CD4-positive, alpha-beta T cell treated with Interleukin-17A for 1 hour (primary cell): ENCODE measurements at regions not wholly inside any gene's neighbourhood (a gene's known extent, or its start where the extent isn't known, plus 50 kb on each side); places are given as distances from the start of the nearest gene placed in this dataset.

ENCODE experiments used
- DNase-seq: peaks from one replicate; pipeline ENCODE4 v3.0.0-alpha.2; 2020

- DNase-seq: no peak
These were observed 302.8 kb downstream of the EFNB2 start for GRCh38 chr13:106232681-106233080.

- DNase-seq: no peak
These were observed 305.0 kb downstream of the EFNB2 start for GRCh38 chr13:106230450-106230849.

- DNase-seq: no peak
These were observed 310.3 kb downstream of the EFNB2 start for GRCh38 chr13:106225126-106225525.

DNA sequence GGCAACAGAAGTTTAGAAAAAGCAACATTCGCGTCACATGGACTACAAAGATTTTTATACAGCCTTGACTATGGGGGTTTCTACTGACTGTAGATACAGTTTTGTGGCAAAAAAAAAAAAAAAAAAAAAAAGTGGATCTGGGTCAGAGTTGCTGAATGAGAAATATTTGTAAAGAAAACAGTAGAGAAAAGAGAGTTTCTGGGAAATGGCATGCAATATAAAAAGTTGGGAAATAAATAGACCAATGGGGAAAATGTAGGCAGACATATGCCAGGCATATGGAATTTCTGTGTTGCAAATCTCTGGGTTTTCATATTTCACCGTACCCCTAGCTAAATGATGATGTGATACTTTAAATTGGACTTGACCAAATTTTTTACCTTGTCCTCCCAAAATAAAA lies 315.3 kb downstream of the EFNB2 start:
- DNase-seq: no peak

DNA sequence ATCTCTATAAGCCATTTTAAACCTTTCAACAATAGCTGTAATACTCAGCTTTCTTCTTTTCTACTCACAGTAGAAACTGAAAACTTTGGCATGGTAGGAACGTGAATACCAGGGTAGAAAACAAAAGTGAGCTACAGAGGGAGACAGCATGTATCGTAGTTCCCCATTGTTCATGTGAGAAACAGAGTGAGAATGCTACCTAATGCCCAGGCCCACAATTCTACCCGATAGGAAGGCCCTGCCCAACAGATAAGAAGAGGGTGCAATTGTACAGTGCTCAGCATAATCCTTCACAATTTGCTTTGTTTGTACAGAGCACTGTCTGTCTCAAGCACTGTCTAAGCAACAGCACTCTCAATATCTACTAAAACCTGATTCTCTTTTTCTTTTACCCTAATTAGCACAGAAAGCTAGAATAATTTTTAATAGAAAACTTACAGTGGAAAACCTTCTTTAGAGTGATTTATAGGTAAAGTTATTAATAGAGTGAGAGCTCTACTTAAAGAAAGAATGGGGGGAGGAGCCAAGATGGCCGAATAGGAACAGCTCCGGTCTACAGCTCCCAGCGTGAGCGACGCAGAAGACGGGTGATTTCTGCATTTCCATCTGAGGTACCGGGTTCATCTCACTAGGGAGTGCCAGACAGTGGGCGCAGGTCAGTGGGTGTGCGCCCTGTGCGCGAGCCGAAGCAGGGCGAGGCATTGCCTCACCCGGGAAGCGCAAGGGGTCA lies 322.3 kb downstream of the EFNB2 start:
- no peak for DNase-seq

DNA sequence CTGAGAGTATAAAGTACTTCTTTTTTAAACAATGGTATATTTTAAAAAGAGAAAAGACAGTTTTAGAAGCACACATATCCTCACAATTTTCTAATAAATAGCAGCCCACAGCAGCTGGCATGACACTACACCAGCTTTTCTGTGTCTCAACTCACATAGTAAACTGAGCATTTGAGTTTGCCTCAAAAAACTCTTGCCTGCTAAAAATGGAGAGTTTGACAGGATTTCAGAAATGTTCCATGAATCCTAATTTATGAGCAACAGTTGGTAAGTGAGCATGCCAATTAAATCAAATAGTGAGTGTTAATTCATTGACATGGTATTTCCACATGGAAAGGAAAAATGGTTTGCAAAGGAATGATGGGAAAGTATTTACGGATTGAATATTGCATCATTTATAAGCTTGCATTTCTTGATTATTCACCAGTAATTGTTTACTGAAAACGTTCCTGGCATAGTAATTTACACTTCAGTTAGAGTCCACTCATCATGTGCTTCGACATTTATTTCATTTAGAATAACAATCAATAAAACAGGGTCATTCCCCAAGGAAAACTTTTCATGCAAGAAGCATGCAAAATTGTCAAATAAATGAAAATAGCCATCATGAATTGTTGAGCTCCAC lies 323.0 kb downstream of the EFNB2 start:
- no peak for DNase-seq

- DNase-seq: no peak
These were observed 325.1 kb downstream of the EFNB2 start for GRCh38 chr13:106210324-106210723.

DNA sequence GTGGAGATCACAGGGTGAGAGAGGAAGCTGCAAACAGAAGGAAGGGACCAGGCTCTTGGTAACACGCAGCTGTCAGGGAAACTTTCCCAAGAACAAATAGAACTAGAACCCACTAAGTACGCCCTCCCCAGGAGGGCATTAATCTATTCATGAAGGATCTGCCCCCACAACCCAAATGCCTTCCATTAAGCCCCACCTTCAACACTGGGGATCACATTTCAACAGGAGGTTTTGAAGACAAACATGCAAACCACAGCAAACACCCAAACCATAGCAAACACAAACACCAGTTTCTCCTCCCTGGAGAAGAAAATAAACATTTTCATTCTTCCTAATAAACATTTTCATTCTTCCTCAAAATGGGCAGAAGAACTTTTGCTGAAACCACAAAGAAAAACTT lies 329.6 kb downstream of the EFNB2 start:
- DNase-seq: no peak

DNA sequence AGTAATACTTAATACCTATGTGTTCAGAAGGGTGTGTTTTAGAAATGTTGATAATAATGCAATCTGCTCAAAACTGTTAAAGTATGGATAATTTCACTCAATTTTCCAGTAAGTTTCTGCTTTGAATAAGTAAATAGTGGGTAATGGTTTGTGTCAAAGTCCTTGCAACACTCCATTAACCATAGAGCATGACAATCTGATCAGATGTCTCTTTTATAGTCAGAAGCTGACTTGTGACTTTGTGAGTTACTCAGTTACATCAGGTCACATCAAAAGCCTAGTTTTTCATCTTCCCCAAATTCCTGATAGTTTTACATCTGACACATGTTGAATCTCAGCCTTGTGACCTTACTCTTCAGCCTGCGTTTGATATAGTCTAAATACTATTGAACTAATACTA lies 338.0 kb downstream of the EFNB2 start:
- DNase-seq: no peak

GRCh38 chr13:106187501-106188095 lies 347.9 kb downstream of the EFNB2 start:
- DNase-seq: no peak

GRCh38 chr13:106187101-106187500 lies 348.4 kb downstream of the EFNB2 start:
- no peak for DNase-seq

- DNase-seq: no peak
These were observed 349.0 kb downstream of the EFNB2 start for GRCh38 chr13:106186366-106187030.

GRCh38 chr13:106184790-106185189 lies 350.7 kb downstream of the EFNB2 start:
- DNase-seq: no peak

DNA sequence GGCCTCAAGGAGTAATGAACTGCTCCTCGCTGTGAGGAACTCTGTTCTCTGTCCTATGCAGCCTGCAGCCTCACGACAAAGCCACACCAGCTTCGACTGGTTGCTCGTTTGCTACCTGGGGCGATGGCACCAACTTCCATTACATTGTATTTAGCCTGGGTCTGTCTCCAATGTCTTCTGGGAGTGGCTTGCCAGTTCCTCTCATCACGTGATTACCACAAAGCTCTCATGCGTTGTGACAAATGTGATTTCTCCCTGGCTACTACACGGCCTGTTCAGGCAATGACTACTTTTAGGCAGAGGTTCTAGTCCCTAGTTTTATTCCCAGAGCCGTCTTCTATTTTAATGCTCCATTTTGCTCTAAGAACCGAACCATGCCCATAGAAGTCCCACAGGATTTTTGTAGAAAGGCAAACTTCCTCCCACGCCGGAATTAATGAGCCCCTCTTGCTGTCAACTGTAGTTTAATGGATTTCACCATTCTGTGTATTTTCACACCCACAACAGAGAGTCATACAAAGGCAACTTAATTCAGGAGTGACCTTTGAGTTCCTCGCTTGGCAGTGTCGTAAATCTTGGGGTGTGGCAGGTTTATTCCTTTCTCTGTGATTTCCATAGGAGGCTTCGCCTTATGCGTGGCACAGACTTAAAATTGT lies 351.9 kb downstream of the EFNB2 start:
- DNase-seq: no peak

DNA sequence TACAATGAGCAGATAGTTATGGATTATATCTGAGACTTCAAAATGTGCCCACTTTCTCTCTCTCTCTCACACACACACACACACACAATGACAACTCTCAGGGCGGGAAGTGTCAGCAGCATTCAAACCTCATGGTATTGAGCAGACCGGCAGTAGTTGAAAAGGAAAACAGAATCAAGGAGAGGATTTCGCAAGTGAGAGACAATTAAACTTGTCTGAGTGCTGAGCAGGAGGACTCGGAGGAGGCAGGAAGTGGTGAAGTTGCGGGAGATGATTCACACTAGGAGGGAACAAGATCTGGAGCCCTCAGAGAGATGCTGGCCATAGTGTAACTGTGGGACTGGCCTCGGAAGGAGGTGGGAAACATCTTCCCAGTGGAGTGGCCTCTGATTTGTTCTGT lies 353.1 kb downstream of the EFNB2 start:
- no peak for DNase-seq

DNA sequence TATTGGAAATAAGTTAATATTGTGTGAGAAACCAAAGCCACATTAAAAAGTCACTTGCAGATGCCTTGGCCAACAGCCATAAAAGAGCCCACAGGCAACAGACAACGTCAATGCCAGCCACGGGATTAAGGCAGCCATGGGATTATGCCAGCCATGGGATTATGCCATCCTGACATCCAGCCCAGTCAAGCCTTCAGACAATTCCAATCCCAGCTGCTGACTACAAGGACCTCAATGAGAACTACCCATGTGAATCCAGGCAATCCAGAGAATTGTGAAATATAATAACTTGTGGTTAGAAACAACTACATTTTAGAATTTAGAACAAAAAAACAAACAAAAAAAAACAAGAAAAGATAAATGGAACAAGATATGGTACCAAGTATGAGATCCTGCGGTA lies 356.6 kb downstream of the EFNB2 start:
- DNase-seq: no peak

- DNase-seq: no peak
These were observed 358.3 kb downstream of the EFNB2 start for GRCh38 chr13:106177146-106177545.

- no peak for DNase-seq
These were observed 359.3 kb downstream of the EFNB2 start for GRCh38 chr13:106176117-106176516.

- DNase-seq: no peak
These were observed 361.4 kb downstream of the EFNB2 start for GRCh38 chr13:106173891-106174610.

GRCh38 chr13:106173346-106173745 lies 362.1 kb downstream of the EFNB2 start:
- DNase-seq: no peak

- DNase-seq: no peak
These were observed 363.1 kb downstream of the EFNB2 start for GRCh38 chr13:106172176-106172905.

DNA sequence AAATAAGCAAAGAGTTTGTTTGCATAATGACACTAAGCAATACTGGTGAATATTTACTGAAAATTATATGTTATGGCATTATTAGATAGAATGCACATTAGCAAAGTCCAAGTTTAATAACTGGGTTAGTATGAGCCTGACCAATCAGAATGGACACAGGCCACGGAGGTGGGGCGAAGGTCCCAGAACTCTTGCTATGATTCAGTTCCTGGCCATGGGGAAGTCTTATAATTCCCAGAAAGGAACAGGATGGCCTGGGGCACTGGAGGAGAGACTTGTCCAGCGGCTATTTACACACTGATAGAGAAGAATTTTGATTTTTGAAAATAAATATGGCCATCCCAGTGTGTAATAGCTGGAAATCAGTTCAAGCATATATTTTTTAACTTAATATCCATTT lies 372.0 kb downstream of the EFNB2 start:
- no peak for DNase-seq
